GM19025 (cell line): ENCODE measurements at regions not wholly inside any gene's neighbourhood (a gene's known extent, or its start where the extent isn't known, plus 50 kb on each side); places are given as distances from the start of the nearest gene placed in this dataset.
"Not testable (repeated sequence)": the region's sequence is repeated elsewhere in the genome, so short reads cannot be mapped to it uniquely, and the experiment has no call there.

Experiments used
- ATAC-seq: cut with Tn5 transposase; IDR thresholded peaks from one replicate; pipeline ENCODE4 v1.9.1; 2021; ENCODE audit warnings: mild to moderate bottlenecking, low read depth, moderate library complexity; ENCODE audit not compliant: unreplicated experiment

- no peak for ATAC-seq
Observed at GRCh38 chr16:60091529-60091928, 1357.4 kb upstream of the GOT2 start.

- ATAC-seq: no peak
Observed at GRCh38 chr16:60091071-60091470, 1357.0 kb upstream of the GOT2 start.

GRCh38 chr16:60087530-60087929 lies 1353.4 kb upstream of the GOT2 start:
- no peak for ATAC-seq

GRCh38 chr16:60078819-60079218 lies 1344.7 kb upstream of the GOT2 start:
- not testable (repeated sequence) for ATAC-seq

- no peak for ATAC-seq
Observed at GRCh38 chr16:60077861-60078260, 1343.7 kb upstream of the GOT2 start.

- no peak for ATAC-seq
Observed at GRCh38 chr16:60074378-60074777, 1340.3 kb upstream of the GOT2 start.

- no peak for ATAC-seq
Observed at GRCh38 chr16:60073376-60073775, 1339.3 kb upstream of the GOT2 start.

- no peak for ATAC-seq
Observed at GRCh38 chr16:60064026-60064425, 1329.9 kb upstream of the GOT2 start.

GRCh38 chr16:60061396-60061795 lies 1327.3 kb upstream of the GOT2 start:
- no peak for ATAC-seq

- ATAC-seq: no peak
Observed at GRCh38 chr16:60060731-60061130, 1326.6 kb upstream of the GOT2 start.

- no peak for ATAC-seq
Observed at GRCh38 chr16:60059141-60059540, 1325.0 kb upstream of the GOT2 start.

GRCh38 chr16:60041671-60042070 lies 1307.6 kb upstream of the GOT2 start:
- ATAC-seq: no peak

GRCh38 chr16:60031740-60032139 lies 1297.6 kb upstream of the GOT2 start:
- ATAC-seq: no peak

GRCh38 chr16:60027351-60027750 lies 1293.2 kb upstream of the GOT2 start:
- no peak for ATAC-seq

- ATAC-seq: no peak
Observed at GRCh38 chr16:60013076-60013475, 1279.0 kb upstream of the GOT2 start.

- no peak for ATAC-seq
Observed at GRCh38 chr16:60001523-60001922, 1267.4 kb upstream of the GOT2 start.

- ATAC-seq: no peak
Observed at GRCh38 chr16:59997706-59998105, 1263.6 kb upstream of the GOT2 start.

GRCh38 chr16:59993101-59993500 lies 1259.0 kb upstream of the GOT2 start:
- ATAC-seq: no peak

- ATAC-seq: no peak
Observed at GRCh38 chr16:59991171-59991570, 1257.1 kb upstream of the GOT2 start.

GRCh38 chr16:59988591-59988990 lies 1254.5 kb upstream of the GOT2 start:
- ATAC-seq: no peak

- ATAC-seq: no peak
Observed at GRCh38 chr16:59975953-59976352, 1241.8 kb upstream of the GOT2 start.

GRCh38 chr16:59973966-59974365 lies 1239.8 kb upstream of the GOT2 start:
- ATAC-seq: no peak

- no peak for ATAC-seq
Observed at GRCh38 chr16:59971264-59971663, 1237.1 kb upstream of the GOT2 start.
